ENCODE measurements at regions not wholly inside any gene's neighbourhood (a gene's known extent, or its start where the extent isn't known, plus 50 kb on each side); places are given as distances from the start of the nearest gene placed in this dataset.
A peak's percentile ranks its signal among the peaks of the same experiment; 100 is the strongest.
"Not testable (repeated sequence)": the region's sequence is repeated elsewhere in the genome, so short reads cannot be mapped to it uniquely, and the experiment has no call there.

DNA sequence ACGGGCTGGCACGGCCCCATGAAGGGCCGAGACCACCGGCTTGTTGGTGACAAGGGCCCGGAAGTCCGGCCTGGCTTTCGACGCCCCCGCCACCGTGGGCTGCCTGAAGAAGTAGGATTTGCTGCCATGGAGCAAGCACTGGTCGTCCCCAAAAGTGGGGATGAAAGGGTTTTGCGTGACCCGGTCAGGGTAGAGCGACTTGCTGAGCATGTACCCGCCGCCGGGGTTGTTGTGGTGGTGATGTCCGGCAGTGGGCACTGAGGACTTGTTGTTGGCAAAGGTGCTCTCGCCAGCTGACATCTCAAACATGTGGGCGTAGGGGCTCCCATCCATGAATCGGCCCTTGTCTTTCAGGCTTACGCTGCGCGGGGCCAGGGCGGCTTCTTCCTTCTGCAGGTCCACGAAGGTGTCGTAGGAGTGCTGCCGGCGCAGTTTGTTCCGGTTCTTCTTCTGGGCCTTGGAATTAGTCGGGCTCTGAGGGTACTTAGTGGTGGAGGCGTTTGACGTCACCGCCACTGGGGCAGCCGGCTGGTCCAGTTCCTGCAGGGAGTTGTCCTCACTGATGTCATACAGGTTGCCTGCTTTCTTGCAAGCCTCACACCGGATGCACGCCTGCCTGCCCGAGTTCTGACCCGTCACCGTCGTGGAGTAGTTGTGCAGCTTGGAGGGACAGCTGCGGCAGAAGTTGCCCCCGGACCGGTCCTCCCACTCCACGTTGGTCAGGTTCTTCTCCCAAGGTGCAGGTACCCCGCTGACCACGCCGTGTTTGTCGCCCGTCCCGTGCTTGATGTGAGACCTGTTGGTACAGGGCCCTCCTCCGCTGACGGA lies 366.6 kb downstream of the EMP1 start:
- no peak for DNase-seq (ENCODE audit: low spot score)

DNA sequence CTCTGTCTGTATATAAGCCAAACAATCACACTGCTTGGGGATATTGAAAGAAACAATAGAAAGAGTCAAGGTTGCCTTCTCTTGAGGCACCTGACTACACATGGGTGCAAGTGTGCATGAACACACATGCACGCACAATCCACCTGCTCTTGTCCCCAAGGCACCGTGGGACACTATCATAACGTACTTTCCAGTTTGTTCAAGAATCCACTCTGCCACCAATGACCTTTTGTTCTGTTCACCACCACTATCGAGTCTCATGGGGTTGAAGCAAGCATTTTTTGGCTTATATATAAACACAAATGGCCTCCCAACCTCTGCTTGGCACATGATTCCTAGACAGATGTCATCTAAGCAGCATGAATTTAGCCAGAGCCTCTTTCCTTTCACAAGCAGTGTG lies 365.4 kb downstream of the EMP1 start:
- DNase-seq (ENCODE audit: low spot score), result no peak

DNA sequence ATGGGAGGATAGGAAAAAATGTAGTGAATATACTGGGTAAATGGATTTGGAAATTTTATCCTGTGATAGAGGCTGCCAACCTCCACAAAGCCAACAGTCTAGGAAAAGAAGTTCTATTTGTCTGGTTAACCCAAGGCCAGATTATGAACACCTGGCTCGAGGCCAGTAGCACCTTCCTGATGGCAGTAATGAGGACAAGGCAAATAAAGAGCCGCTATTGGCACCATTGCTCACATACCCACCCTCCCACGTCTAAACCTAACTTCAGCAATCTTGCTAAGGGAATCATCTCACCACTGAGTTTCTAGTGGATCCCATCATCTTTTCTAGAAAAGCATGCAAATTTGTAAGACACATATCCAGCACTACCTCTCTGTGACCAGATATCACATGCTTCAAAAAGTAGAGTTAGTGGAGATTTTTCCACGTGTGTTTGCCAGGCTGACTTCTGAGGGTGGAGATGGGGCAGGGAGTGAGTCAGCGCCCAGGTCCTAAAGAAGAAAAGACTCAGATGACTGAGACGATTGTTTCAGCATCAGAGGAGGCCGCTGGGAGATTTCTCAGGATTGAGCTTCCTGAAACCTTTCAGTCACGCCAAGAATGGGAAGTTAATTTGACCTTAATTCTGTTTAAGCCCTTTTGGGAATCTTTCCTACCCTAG lies 362.9 kb downstream of the EMP1 start:
- DNase-seq (ENCODE audit: low spot score), result no peak

DNA sequence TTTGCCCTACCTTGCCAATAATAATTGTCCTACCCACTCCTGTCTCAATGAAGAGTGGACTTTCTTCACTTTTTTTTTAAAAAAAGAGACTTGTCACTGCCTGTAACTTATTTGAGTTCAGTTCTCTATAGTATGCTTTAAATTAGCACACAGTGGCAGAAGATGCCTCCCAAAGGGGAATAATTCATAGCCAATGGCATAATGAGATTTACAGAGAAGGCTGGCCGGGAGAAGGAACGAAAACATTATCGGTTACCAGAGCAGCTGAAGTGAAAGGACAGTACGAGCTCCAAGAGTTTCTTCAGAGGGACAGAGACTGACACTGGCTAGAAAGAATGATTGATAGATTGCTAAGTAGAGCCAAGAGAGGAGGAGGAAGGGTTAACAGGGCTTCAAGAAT lies 356.3 kb downstream of the EMP1 start:
- no peak for DNase-seq (ENCODE audit: low spot score)

DNA sequence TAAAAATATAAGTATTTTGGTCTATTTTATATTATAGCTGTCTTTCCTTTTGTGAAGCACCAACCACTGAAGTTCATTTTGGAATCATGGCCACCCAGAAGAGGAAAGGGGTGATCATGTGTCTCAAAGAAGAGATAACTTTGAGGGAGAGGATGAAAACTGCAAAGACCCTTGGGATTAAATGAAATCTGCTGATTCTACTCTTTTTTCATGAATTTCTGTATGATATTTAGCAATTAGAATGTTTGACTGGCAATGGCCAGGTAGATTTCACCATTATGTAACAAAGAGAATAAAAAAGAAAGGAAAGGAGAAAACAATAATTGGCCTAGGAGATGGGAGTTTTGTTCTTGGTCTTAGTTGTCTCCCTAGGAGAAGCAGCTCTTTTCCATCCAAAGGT lies 350.8 kb downstream of the EMP1 start:
- DNase-seq (ENCODE audit: low spot score), result no peak

DNA sequence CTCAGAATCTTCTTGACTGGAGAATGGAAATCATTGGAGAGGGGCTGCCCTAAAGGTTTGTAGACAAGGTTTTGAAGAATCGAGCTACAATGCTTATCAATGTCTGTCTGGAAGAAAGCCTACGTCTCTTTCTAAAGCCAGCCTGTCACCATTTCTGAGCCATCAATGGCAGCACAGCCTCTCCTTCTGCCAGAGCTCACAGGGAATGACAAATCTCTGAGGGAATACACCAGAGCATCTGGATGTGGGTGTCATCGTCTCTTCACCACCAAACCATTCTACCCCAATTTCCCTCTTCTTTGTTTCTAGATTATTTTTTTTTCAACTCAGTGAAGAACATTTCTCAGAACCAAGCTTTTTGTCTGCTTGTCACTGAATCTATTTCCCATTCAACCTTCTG lies 349.7 kb downstream of the EMP1 start:
- no peak for DNase-seq (ENCODE audit: low spot score)

DNA sequence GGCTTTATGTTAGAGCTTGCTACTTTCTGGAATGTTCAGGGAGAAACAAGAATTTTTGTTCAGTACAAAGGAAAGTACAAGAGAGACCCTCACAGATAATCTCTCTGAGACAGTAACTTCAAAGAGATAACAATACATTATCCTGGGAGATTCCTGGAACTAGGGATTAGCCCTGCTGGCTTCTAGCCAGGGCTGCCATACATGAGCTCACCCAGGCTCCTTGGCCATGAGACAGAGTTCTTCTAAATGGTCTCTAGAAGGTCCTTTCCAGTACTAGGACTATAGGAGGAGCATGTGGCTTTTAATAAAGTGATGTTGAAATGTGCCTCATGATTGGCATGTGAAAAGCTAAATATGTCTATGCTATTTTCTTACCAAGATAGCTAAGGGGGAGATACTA lies 342.5 kb downstream of the EMP1 start:
- no peak for DNase-seq (ENCODE audit: low spot score)

DNA sequence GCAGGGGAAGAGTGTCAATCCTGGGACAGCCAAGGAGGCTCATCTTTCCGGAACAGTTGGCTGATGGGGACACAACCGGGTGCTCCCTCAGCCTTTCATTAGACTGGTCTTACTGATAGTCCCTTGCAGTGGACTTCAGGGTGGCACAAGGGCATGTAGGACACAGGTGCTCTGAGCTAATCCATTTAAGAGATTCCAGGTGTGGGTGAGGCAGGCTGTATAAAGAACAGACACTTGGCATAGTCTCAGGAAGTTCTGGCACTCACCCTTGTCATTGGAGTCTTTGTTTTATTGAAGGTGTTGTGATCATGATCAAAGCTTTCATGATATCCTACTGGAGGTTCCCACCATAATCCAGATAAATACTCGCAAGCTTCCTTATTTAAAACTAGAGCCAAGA lies 341.6 kb downstream of the EMP1 start:
- DNase-seq (ENCODE audit: low spot score), result no peak

DNA sequence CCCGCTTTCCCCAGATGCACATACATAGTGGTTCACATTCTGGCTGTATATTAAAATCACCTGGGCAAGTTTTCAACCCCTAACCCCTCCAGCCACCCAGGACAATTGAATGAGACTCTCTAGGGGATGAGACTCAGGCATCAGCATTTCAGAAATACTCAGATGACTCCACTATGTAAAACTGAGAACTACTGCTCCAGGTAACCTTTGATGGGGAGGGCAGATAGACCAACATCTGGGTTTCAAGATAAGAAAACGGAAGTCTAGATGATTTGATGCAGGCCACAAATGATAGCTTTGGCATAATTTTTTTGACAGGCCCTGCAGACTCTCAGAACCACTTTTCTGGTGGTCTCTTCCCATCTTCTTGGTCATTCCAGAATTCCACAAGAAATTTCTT lies 341.1 kb downstream of the EMP1 start:
- DNase-seq (ENCODE audit: low spot score), result no peak

DNA sequence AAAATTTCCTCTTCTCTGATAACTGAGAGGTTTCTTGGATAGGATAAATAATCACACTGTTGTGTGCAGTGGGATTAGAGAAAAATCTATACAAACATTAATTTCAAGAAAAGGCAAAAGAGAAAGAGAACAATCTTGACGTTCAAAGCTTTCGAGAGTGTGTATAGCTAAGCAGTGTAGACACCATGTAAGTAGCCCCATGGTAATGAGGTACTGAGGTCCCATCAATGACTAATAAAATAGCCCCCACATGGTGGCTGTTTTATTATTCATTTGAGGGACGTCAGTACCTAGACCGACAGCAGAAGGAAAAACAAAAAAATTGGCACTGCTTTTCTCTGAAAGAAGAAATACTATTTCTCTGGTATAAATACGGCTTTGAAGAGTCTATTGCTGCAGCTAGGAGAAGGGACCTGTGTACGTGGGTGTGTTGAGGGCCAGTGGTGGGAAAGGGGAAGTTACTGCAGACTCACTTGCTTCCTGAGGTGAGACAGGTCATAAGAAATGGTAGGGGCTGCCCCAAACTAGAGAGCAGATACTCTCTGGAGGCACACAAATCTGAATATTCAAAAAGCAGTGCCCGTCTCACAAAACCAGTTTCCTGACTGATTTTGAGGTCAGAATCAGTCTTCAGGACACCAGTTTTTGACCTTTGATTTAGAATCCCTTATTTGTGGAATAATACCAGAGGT lies 339.8 kb downstream of the EMP1 start:
- DNase-seq (ENCODE audit: low spot score), result peak; percentile 34

DNA sequence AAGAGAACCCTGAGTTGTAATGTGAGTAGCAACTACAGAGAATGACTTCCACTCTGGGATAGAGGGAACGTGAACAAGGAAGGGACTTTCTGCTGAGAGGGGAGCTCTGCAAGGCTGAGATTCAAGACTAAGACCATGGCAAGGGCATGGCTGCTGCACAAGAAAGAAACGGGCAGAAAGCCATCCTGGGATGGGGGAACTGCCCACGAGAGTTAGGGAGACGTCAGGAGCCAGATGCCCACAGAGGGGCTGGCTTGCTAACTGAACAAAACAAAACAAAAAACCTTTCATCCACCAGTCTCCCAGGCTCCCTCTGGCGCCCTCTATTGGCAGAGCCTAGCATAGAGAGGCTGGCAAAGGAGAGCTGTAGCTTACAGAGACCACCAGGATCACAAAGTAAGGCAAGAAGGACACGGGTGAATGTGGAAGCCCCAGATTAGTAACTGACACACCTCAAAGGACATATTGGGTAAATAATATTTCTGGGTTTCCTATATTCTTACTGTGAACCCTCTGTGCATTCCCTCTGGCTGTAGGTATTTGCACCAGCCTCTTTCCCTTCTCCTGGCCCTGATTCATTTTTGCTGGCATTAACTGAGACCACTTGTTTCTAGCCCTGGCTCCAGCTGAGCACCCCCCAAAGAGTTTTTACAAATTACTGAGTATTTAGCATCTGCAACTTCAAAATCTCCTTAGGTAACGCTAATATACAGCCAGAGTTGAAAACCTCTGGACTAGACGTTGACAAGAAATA lies 338.3 kb downstream of the EMP1 start:
- peak; percentile 85 for DNase-seq (ENCODE audit: low spot score)

DNA sequence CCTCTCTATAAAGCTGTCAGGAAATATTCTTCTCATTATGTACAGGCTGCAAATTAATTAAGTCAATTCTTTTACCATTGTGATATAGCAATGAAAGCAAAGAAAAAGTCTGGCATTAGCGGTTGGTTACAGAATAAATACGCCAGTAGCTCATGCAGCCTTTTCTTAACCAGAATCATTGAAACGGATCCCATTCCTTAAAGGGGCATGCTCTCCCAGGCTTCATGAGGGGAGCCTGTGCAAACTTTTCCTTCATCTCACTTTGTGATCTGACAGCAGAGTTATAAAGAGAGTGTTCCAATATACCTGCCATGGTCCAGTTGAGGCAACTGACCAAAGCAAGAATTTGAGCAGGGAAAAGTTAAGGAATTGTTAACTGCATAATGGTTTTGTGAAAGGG lies 337.7 kb downstream of the EMP1 start:
- DNase-seq (ENCODE audit: low spot score), result no peak

DNA sequence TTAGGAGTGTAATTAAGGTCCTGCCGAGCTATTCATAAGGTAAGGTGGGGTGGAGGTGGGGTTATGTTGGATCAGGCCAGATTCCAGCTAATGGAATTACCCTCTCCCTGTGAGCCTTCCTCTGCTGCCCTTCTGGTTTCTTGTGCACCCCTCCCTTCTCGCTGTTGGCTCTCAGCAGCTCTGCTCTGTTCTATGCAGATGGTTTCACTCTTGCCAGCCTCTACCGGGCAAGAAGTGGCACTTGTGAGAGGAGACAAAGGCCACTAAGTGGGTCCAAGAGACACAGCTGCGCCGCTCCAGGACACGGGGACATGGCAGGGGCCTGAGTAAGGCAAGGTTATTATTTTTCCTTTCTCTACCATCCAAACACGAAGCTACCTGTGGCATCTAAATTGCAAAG lies 334.4 kb downstream of the EMP1 start:
- no peak for DNase-seq (ENCODE audit: low spot score)

DNA sequence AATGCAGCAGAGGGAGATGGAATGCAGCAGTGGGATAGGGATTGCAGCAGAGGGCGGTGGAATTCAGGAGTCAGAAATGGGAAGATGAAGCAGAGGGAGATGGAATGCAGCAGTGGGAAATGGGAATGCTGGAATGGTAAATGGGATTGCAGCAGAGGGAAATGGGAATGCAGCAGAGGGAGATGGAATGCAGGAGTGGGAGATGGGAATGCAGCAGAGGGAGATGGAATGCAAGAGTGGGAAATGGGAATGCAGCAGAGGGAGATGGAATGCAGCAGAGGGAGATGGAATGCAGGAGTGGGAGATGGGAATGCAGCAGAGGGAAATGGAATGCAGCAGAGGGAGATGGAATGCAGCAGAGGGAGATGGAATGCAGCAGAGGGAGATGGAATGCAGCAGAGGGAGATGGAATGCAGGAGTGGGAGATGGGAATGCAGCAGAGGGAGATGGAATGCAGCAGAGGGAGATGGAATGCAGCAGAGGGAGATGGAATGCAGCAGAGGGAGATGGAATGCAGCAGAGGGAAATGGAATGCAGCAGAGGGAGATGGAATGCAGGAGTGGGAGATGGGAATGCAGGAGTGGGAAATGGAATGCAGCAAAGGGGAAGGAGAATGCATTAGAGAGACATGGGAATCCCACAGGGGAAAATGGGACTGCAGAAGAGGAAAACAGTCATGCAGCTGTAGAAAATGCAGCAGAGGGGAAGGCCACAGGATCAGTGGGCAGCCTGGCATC lies 329.8 kb downstream of the EMP1 start:
- DNase-seq (ENCODE audit: low spot score), result not testable (repeated sequence)

DNA sequence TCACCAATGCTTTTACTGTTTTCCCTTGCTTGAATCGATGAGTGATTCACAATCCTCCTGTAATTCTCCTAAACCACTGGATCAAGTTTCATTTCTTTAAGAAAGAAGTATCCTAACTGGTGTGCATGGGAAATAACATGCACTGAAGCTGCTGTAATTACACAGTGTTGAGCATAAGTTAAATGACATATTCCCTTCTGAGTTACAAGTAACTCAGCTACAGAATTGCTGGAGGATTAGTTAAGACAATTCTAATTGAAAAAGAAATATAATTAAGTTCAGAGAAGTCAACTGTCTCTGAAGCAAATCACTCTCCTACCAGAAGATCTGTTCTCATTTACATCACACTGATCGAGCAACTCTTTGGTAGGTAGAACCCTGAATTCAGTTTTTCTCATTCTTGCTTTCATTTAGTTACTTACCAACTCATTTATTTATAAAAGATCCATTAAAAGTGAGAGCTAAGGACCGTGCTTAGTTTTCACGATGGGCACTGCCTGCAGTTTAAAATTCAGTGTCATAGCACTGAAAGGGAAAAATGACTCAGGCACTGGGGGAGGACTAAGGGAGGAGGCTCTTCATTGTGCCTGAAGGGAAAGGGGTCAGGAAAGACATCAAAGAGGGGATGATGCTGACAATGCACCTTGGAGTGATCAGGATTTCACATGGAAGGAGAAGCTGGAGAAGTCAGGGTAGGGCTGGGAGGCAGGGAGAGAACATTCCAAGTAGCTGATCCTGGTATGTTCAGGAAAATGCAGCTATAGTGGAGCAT lies 327.2 kb downstream of the EMP1 start:
- DNase-seq (ENCODE audit: low spot score), result no peak

DNA sequence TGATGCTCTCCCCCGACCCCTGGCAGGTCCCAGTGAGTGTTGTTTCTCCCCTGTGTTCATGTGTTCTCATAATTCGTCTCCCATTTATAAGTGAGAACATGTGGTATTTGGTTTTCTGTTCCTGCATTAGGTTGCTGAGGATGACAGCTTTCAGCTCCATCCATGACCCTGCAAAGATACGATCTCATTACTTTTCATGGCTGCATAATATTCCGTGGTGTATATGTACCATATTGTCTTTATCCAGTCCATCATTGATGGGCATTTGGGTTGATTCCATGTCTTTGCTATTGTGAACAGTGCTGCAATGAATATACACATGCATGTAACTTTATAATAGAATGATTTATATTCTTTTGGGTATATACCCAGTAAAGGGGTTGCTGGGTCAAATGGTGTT lies 321.5 kb downstream of the EMP1 start:
- DNase-seq (ENCODE audit: low spot score), result not testable (repeated sequence)

DNA sequence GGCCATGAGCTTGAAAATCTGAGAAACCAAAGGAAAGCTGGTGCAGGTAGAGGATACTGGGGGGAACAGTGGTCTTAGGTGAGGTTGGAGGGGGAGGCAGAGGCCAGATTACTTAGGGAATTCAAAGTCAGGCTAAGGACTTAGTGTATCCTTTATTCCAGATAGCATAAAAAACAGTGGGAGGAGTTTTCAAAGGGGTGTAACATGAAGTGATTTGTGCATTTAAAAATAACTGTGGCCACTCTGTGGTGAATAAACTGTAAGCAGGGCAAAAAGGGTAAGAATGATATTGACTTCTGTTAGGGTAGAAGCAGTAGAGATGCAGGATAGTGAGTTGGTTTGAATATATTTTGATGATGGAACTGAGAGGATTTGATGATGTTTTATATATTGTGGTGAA lies 313.2 kb downstream of the EMP1 start:
- no peak for DNase-seq (ENCODE audit: low spot score)

DNA sequence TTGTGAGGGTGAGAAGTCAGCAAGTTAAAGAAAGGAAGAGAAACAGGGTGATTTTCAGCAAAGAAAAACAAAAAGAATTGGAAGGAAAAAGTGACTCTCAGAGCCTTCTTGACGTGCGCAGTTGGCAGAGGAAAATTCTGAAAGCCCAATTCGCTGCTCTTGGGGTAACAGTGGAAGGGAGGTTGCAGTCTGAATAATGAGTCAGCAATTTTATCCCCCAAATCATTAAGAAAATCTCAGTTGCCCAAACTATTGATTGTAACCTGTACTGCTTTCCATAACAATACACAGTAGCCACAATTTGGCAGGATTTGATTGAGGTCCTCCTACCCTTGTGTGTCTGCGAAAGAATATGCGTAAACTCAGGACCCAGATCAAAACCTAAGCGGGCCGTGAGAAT lies 309.1 kb downstream of the EMP1 start:
- DNase-seq (ENCODE audit: low spot score), result no peak

DNA sequence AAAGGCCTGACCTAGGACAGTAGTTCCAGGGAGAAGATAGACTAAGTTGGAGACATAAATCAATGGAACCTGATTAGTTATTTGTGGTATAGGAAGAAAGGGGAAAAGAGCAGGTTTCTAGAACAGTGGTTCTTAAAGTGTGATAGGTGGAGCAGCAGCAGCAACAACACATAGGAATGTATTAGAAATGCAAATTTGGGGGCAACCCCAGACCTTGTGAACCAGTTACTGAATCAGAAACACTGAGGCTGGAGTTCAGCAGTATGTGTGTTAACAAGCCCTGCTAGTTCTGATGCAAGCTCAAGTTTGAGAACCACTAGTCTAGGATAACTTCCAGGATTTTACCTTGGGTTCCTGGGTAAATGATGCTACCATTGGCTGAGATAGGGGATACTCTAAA lies 308.7 kb downstream of the EMP1 start:
- no peak for DNase-seq (ENCODE audit: low spot score)

DNA sequence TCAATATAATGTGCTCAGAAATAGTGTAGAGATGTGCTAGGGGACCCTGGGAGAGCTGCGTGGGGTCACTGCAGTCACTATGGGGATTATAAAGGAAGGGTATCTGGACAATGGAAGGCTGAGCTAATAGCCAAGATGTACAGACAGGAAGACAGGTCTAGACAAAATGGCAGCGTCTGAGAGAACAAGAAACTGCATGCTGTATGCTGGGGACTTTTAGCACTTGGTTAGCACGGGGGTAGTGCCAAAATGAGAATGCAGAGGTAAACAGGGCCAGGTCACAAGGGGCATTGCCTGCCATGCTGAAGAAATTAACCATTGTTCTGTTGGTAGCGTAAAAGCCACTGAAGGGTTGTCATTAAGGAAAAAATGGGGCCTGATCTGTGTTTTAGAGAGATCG lies 308.2 kb downstream of the EMP1 start:
- DNase-seq (ENCODE audit: low spot score), result no peak

DNA sequence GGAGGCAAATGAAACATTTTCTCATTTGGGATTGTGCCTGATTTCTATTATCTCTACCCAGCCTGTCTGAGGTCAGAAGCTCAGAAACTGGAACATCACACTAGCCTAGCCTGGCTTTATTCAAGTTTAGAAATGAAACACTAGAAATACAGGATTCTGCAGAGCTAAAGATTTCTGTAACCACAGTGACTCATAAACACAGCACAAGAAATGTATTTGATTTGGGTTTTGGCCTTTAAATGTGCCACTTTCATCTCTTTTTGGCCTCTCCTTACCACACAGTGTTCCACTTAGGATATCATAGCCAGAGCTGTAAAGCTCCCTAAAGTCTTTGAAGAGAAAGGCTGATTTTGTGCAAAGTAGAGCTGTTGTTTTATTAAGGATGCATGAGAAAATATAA lies 307.5 kb downstream of the EMP1 start:
- no peak for DNase-seq (ENCODE audit: low spot score)
